Activated T-helper 1 cell treated with anti-CD3 and anti-CD28 coated beads, Interleukin-12 subunit alpha, Interleukin-12 subunit beta, Interleukin-2, Interleukin-4 antibody, amounts not matched to agents 30 ng/mL and 10 ng/mL and 1 ng/mL, durations not matched to agents 14 hours and 24 hours and 36 hours (primary cell): ENCODE measurements at regions not wholly inside any gene's neighbourhood (a gene's known extent, or its start where the extent isn't known, plus 50 kb on each side); places are given as distances from the start of the nearest gene placed in this dataset.

Experiments
- DNase-seq: peaks from one replicate; pipeline ENCODE4 v3.0.0; 2021; ENCODE audit warnings: low spot score
- H3K27ac Mint-ChIP-seq: one replicate; pipeline ENCODE4 v1.8.0; 2021; ENCODE audit warnings: mild to moderate bottlenecking, mixed read lengths
- H3K27me3 Mint-ChIP-seq: one replicate; pipeline ENCODE4 v1.8.0; 2022; ENCODE audit warnings: mild to moderate bottlenecking, moderate library complexity, mixed read lengths; ENCODE audit not compliant: insufficient read depth
- H3K36me3 Mint-ChIP-seq: one replicate; pipeline ENCODE4 v1.8.0; 2021; ENCODE audit warnings: low read depth, mixed read lengths
- H3K4me1 Mint-ChIP-seq: one replicate; pipeline ENCODE4 v1.8.0; 2021; ENCODE audit warnings: low read depth, mixed read lengths
- H3K4me3 Mint-ChIP-seq: one replicate; pipeline ENCODE4 v1.8.0; 2021; ENCODE audit warnings: mild to moderate bottlenecking, moderate library complexity, mixed read lengths
- H3K9me3 Mint-ChIP-seq: one replicate; pipeline ENCODE4 v1.8.0; 2021; ENCODE audit warnings: mixed read lengths
- intact Hi-C: fragments of 100-400 bp; cut with micrococcal nuclease; formaldehyde crosslinking; loops from one replicate; pipeline ENCODE4 v1.15.1; 2024

DNA sequence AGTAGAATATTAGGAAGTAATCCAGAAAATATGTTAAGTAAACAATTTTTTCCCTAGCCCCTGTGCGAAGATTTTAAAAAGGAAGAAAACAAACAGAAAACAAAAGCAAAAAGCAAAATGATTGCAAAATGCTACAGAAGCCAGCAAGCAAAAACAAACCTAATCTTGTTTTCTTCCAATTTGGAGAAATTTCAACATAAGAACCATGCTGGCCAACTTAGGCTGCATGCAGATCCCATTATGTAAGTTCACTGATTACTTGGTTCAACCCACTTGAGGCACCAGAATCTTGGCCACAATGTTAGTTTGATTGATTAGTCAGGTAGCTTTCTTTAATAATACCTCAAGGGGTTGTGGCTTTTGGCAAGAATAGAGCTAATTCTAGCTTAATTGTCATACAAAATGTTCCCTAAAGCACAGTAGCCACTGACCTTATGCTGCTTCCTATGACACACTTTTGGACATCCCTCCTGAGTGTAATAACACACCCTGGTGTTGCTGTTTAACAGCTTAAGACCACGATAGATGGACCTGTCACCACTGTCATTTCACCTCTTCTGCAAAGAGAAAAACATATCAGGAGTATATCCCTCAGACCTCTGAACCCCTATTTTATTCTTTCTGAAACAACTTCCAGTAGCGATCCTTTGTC is 2342.1 kb downstream of the PCDH7 start:
- H3K9me3 Mint-ChIP-seq = no peaks in the 10 kb centered on the region
- intact Hi-C loops = no loop called here
- DNase-seq = no peak
- H3K4me3 Mint-ChIP-seq = no peak overlapping the region
- H3K36me3 Mint-ChIP-seq = no peaks in the 10 kb centered on the region
- no peaks in the 10 kb centered on the region for H3K4me1 Mint-ChIP-seq
- H3K27ac Mint-ChIP-seq = no peak overlapping the region
- no peaks in the 10 kb centered on the region for H3K27me3 Mint-ChIP-seq

DNA sequence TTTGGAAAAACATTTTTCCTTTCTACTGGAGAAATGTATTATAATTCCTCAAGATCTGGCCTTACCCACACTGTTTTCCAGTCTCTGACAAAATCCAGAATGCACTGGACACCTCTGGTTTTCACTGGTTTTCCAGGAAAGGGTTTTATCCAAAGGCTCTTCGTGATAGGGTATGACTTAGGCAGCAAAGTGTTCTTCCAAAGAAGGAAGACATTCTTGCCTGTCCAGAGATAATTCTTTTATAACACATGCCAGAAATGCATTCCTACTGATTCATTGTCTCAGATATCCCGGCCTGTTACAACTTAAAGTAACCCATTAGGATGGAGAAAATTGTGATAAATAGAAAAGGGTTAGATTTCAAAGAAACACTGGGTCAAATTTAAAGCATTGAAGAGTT is 2343.1 kb downstream of the PCDH7 start:
- Mint-ChIP-seq H3K4me1 (no peaks in the 10 kb centered on the region), H3K36me3 (no peaks in the 10 kb centered on the region), H3K27ac (no peak overlapping the region), H3K4me3 (no peak overlapping the region), H3K27me3 (no peaks in the 10 kb centered on the region), H3K9me3 (no peaks in the 10 kb centered on the region)
- DNase-seq = no peak
- intact Hi-C loops = no loop called here

DNA sequence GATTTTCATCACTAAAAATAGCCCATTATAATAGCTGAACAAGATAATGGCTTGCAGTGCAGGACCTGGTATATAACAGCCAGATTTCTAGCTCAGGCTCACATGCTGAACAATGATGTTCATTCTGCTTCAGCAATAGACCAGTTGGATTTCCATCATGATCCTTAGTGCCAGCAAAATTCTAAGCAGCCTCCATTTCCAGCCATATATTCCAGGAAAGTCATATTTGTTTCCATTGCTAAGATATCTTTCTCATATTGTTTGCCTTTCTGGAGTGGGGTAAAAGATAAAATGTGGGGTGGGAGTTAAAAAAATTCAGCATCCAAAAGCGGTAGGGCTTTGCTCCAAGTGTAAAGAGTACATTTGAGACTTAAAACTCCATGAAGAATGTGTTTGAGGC is 2344.1 kb downstream of the PCDH7 start:
- Mint-ChIP-seq H3K27me3 (no peaks in the 10 kb centered on the region), H3K36me3 (no peaks in the 10 kb centered on the region), H3K4me1 (no peaks in the 10 kb centered on the region), H3K4me3 (no peak overlapping the region), H3K9me3 (peaks cover 5% of the 10 kb centered on the region), H3K27ac (no peak overlapping the region)
- no peak for DNase-seq
- intact Hi-C loops = no loop called here

DNA sequence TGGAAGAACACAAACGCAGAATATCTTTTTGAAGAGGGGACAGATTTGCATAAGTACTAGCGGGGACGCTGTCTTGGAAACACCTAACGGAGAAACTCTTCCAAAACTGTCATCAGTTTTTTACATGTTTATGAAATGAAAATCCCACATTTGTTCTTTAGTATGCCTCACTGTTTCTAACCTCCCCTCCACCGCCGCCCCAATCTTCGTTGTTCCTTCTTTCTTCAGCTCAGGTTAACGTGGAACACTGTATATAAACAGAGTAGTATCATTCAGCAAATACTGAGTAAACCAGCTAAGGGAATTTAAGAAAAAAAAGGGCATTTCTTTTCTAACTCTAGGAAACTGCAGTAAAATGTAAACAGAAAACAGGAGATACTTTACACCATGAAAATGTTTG is 2345.6 kb downstream of the PCDH7 start:
- no peak overlapping the region for H3K4me3 Mint-ChIP-seq
- no peak for DNase-seq
- no peaks in the 10 kb centered on the region for H3K4me1 Mint-ChIP-seq
- intact Hi-C loops = no loop called here
- H3K36me3 Mint-ChIP-seq = no peaks in the 10 kb centered on the region
- no peak overlapping the region for H3K27ac Mint-ChIP-seq
- no peaks in the 10 kb centered on the region for H3K27me3 Mint-ChIP-seq
- H3K9me3 Mint-ChIP-seq = peaks cover 5% of the 10 kb centered on the region

DNA sequence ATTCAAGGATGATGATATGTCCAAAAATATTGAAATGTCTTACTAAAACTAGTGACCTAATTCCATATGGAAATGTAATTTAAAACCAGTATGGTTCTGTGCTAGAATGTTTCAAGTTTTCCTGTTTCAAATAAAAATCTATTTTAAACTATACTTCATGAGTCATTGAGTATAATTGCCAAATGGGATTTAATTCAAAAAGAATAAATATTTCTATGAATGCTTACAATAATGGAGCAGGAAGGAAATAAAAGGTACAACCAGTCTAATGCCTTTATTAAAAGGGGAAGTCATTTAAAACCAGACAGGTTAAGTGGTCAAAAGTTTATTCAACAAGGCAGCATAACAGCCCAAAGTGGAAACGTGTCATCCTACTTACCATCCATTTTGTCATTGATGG is 2347.1 kb downstream of the PCDH7 start:
- Mint-ChIP-seq H3K4me3 (no peak overlapping the region), H3K27ac (no peak overlapping the region), H3K9me3 (peaks cover 13% of the 10 kb centered on the region), H3K27me3 (no peaks in the 10 kb centered on the region), H3K36me3 (no peaks in the 10 kb centered on the region), H3K4me1 (no peaks in the 10 kb centered on the region)
- intact Hi-C loops = no loop called here
- no peak for DNase-seq

DNA sequence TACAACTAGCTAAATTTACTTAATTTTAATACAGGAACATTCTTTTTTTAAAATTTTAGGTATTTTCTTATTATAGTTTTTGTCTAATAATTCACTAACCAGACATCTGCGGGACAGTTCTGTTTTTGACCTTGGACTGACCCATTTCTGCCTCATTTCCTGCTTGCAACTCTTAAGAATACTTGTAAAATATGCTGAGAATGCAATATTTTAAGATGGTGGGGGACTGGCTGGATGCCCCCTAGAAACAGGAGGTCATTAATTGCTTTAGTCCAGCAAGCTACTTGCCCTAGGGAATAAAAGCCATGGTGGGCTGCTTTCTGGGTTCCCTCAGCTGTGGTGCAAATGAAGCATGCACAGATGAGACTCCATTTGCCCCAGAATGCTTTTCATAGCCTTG is 2348.4 kb downstream of the PCDH7 start:
- no peak overlapping the region for H3K27ac Mint-ChIP-seq
- no peaks in the 10 kb centered on the region for H3K4me1 Mint-ChIP-seq
- no peak overlapping the region for H3K4me3 Mint-ChIP-seq
- H3K36me3 Mint-ChIP-seq = no peaks in the 10 kb centered on the region
- H3K9me3 Mint-ChIP-seq = peaks cover 13% of the 10 kb centered on the region
- intact Hi-C loops = no loop called here
- H3K27me3 Mint-ChIP-seq = no peaks in the 10 kb centered on the region
- no peak for DNase-seq

DNA sequence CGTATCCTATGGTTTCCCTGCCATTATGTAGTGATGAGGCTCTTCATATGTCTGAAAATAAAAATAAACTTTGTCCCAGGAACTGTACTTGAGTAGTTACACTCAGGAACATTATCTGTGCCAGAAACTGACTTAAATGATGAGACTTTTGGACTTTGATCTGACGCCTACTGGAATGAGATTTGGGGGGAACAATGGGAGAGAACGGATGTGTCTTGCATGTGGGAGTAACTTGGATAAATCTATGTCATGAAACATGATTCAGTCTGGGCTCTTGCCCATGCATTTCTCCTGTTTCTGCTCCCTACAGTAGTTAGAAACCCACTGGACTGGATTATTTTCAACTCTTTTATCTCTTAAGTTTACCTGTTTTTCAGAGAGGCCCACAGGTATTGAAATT is 2351.4 kb downstream of the PCDH7 start:
- peaks cover 13% of the 10 kb centered on the region for H3K9me3 Mint-ChIP-seq
- H3K4me3 Mint-ChIP-seq = no peak overlapping the region
- no peaks in the 10 kb centered on the region for H3K36me3 Mint-ChIP-seq
- intact Hi-C loops = no loop called here
- no peak for DNase-seq
- no peaks in the 10 kb centered on the region for H3K27me3 Mint-ChIP-seq
- no peak overlapping the region for H3K27ac Mint-ChIP-seq
- H3K4me1 Mint-ChIP-seq = no peaks in the 10 kb centered on the region

DNA sequence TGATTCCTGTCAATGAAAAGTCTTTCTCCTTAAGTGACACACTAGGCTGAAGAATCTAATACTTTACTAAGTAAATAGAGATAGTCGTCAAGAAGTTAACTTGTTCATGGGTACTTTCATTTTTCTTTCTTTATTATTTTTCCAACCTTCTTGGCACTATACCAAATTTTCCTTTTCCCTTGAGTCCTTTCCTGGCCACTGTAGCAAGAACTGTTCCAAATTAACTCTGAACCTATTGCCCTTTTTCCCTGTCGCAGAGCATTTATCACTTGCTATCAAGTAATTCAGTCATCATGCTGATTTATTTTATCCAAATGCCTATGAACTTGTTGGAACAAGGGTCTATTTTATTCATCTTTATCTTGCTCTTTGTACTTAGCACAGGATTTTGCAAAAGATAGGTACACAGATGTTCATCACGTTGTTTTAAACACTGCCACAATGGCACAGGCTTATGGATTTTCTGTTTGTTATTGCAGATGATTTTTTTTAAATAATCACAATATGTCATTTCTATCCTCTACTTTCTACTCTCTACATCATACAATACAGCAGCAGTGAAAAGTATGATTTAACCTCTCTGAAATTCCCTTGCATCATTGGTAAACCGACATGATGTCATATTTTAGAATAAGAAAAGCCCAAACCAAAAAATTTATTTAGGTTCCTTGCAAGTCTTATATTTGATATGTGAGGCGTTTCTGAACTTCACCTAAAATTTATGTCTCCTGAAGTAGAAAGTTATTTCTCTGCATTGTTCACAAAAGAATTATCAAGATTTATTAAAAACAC is 2352.3 kb downstream of the PCDH7 start:
- H3K4me3 Mint-ChIP-seq = no peak overlapping the region
- no peak overlapping the region for H3K27ac Mint-ChIP-seq
- DNase-seq = no peak
- intact Hi-C loops = no loop called here
- H3K4me1 Mint-ChIP-seq = no peaks in the 10 kb centered on the region
- H3K27me3 Mint-ChIP-seq = no peaks in the 10 kb centered on the region
- H3K9me3 Mint-ChIP-seq = peaks cover 13% of the 10 kb centered on the region
- no peaks in the 10 kb centered on the region for H3K36me3 Mint-ChIP-seq

DNA sequence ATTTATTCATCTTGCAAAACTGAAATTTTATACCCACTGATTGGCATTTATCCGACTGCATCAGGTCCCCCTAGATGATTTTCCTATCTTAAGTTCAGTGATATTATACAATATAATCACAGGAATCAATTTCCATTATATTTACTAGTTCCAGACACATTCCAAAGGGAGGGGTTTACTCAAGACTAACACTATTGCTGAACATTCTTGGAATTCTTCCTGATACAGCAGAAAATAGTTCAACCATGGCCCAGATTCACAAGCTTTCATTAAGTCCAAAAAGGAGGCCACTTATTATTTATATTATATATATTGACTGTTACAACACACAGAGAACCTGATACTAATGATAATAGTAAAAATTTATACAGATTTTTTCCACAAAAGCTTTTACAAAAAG is 2353.6 kb downstream of the PCDH7 start:
- H3K27me3 Mint-ChIP-seq = no peaks in the 10 kb centered on the region
- H3K27ac Mint-ChIP-seq = no peak overlapping the region
- no peak overlapping the region for H3K4me3 Mint-ChIP-seq
- no peak for DNase-seq
- H3K9me3 Mint-ChIP-seq = peaks cover 12% of the 10 kb centered on the region
- no peaks in the 10 kb centered on the region for H3K4me1 Mint-ChIP-seq
- intact Hi-C loops = no loop called here
- no peaks in the 10 kb centered on the region for H3K36me3 Mint-ChIP-seq

DNA sequence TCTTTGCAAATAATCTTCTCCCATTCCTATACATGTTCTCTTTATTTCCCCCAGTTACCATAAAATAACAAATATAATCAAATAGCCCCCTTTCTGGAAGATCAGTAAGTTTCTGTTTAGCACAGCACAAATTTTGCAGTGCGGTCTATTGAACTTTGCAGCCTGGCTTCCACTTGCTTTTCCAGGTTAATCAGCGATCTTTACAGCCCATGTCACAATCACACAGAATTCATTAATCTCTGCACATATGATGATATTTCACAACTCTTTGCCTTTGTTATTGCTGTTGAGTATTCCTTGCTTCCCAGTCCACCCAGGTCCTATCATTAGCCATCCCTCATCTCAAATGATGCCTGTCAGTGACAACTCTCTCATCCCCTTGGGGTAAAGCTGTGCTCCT is 2358.0 kb downstream of the PCDH7 start:
- no peaks in the 10 kb centered on the region for H3K36me3 Mint-ChIP-seq
- H3K27me3 Mint-ChIP-seq = no peaks in the 10 kb centered on the region
- H3K27ac Mint-ChIP-seq = no peak overlapping the region
- intact Hi-C loops = no loop called here
- no peaks in the 10 kb centered on the region for H3K9me3 Mint-ChIP-seq
- no peaks in the 10 kb centered on the region for H3K4me1 Mint-ChIP-seq
- no peak for DNase-seq
- H3K4me3 Mint-ChIP-seq = no peak overlapping the region

DNA sequence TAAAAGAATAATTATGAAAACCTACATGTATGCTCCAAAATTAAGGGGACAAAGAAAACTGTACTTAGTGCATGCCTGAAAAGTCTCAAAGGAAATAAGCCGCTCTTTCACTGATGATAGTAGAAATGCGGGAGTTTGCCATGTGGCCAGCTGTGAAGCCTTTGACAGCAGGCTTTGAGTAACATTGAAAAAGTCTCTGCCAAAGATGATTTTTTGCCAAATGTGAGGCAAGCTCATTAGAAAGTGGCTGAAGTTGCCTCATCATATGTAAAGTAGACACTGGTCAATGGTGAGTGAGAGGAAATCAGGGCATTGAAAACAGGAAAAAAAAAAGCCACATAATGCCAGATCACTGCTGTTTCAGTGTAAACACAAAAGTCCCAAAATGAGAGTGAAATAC is 2360.1 kb downstream of the PCDH7 start:
- intact Hi-C loops = no loop called here
- Mint-ChIP-seq H3K36me3 (no peaks in the 10 kb centered on the region), H3K4me3 (no peak overlapping the region), H3K4me1 (no peaks in the 10 kb centered on the region), H3K9me3 (no peaks in the 10 kb centered on the region), H3K27me3 (no peaks in the 10 kb centered on the region), H3K27ac (no peak overlapping the region)
- DNase-seq = no peak

DNA sequence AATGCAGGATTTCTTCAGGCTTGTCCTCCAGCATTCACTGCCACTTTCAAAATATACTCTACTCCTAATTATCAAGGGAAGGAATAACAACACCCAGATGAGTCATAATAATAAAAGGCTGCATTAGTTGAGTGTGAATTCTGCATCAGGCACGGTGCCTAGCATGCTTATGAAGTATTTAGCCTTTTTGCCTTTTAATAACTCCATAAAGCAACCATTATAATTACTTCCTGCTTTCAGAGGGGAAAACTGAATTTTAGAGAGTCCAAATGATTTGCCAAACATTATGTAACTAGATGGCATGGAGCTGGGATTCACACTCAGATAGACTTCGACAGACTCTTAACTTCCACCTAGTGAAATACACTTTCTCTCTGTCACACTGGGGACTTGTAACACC is 2365.5 kb downstream of the PCDH7 start:
- H3K27me3 Mint-ChIP-seq = no peaks in the 10 kb centered on the region
- no peak overlapping the region for H3K4me3 Mint-ChIP-seq
- no peaks in the 10 kb centered on the region for H3K36me3 Mint-ChIP-seq
- peaks cover 7% of the 10 kb centered on the region for H3K9me3 Mint-ChIP-seq
- intact Hi-C loops = no loop called here
- DNase-seq = no peak
- no peak overlapping the region for H3K27ac Mint-ChIP-seq
- no peaks in the 10 kb centered on the region for H3K4me1 Mint-ChIP-seq

DNA sequence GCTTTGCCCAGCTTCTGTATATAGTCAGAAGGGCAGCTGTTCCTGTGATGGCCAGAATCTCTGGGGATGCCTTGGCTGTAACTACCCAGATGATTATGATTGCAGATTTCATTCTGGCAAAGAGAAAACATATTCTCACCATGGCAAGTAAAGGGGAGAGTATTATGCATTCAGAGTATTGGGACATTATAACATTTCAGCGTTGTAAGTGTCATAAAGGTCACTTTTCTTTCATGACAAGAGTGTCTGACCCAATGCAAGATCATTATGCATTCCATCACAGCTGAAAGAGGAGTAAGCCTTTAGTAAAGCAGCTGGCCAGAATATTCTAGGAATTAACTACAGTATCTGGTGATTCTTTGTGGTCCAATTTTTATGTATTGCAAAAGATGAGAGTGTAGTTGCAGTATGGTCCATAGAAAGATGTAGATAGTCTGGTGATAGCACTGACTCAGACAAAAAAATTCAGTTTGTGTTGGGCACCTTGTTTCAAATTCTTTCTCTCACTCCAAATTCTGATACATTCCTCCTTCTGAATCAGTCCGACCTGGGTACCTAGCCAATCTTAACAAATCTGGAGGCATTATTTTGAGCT is 2366.3 kb downstream of the PCDH7 start:
- no peaks in the 10 kb centered on the region for H3K27me3 Mint-ChIP-seq
- no peak overlapping the region for H3K4me3 Mint-ChIP-seq
- intact Hi-C loops = no loop called here
- no peaks in the 10 kb centered on the region for H3K4me1 Mint-ChIP-seq
- H3K27ac Mint-ChIP-seq = no peak overlapping the region
- H3K9me3 Mint-ChIP-seq = peaks cover 7% of the 10 kb centered on the region
- no peak for DNase-seq
- no peaks in the 10 kb centered on the region for H3K36me3 Mint-ChIP-seq
